Pancreas (tissue), 10 donors: ENCODE measurements at regions not wholly inside any gene's neighbourhood (a gene's known extent, or its start where the extent isn't known, plus 50 kb on each side); places are given as distances from the start of the nearest gene placed in this dataset.

Source experiments
- ATAC-seq, 4 donors: fragments of 200-7000 bp; cut with Tn5 transposase; one replicate each; pipeline versions ENCODE4 v1.8.0 to v1.9.1; 2020; ENCODE audit warnings: mild to moderate bottlenecking in 4 of 4, moderate library complexity in 4 of 4
- DNase-seq, 6 donors: peaks; one replicate each; pipeline ENCODE4 v3.0.0-alpha.2; 2020
- FAIRE-seq: peaks from 2 replicates; lab custom pipeline; 2012; peaks lifted over from hg19 to GRCh38; lab: Jason Lieb, UNC
- H3K27ac ChIP-seq, 4 donors: fragments of 200-600 bp; sonication (generic); 1 replicate in 3 of 4; 2 replicates in 1 of 4; pipeline versions ENCODE4 v1.5.0 to v1.8.0; 2020
- H3K27me3 ChIP-seq, 4 donors: fragments of 200-600 bp; one replicate each; pipeline ENCODE4 v1.8.0; 2021
- H3K36me3 ChIP-seq, 3 donors: fragments of 200-600 bp; sonication (generic) in 1 of 3; one replicate each; pipeline versions ENCODE4 v1.5.0 to v1.8.0; 2020 to 2021
- H3K4me1 ChIP-seq, 3 donors: fragments of 200-600 bp; one replicate each; pipeline ENCODE4 v1.8.0; 2021
- H3K4me3 ChIP-seq, 4 donors: fragments of 200-600 bp; sonication (generic) in 2 of 4; one replicate each; pipeline versions ENCODE4 v1.5.0 to v1.8.0; 2020 to 2021
- H3K9me3 ChIP-seq, 4 donors: fragments of 200-600 bp; one replicate each; pipeline ENCODE4 v1.8.0; 2021
- WGBS, 2 donors: extraction: QIAGEN DNeasy Blood & Tissue Kit; methylation state at CpG; one replicate each; pipeline ENCODE4 v1.1.7; 2013; 5-methylcytosine and 5-hydroxymethylcytosine counted together
- intact Hi-C, 3 donors: fragments of 100-400 bp; cut with DNase I; formaldehyde crosslinking; loops; one replicate each; pipeline versions ENCODE4 v1.11.1 to v1.14.2; 2022
- TF ChIP-seq, protein P1 (sequence below), 4 donors: fragments of 200-600 bp; sonication (generic) in 3 of 4; IDR thresholded peaks; one replicate each; pipeline versions ENCODE4 v1.5.0 to v1.8.0; 2021; ENCODE audit warnings: antibody characterized with exemption in 4 of 4
- donor health status: healthy with polysubstance abuse.
- donor health status: DM: no; HTN: no; CAD: no; lungs with moderate emphysema.
- donor health status: DM: no; HTN: no; CAD: no.
- donor health status: control.
- donor health status: control.
- donor health status: Bipolar disorder and iron deficiency.
- donor health status: DM: yes; HTN: yes; CAD: no.
- donor health status: DM: no; HTN: no; CAD: no.
- donor health status: DM: no; HTN: no; CAD: no.
- donor health status: DM: yes; HTN: yes; CAD: no.

- DNase-seq (no peak), ATAC-seq (no peak), FAIRE-seq (no peak)
- TF ChIP-seq, protein P1, sequence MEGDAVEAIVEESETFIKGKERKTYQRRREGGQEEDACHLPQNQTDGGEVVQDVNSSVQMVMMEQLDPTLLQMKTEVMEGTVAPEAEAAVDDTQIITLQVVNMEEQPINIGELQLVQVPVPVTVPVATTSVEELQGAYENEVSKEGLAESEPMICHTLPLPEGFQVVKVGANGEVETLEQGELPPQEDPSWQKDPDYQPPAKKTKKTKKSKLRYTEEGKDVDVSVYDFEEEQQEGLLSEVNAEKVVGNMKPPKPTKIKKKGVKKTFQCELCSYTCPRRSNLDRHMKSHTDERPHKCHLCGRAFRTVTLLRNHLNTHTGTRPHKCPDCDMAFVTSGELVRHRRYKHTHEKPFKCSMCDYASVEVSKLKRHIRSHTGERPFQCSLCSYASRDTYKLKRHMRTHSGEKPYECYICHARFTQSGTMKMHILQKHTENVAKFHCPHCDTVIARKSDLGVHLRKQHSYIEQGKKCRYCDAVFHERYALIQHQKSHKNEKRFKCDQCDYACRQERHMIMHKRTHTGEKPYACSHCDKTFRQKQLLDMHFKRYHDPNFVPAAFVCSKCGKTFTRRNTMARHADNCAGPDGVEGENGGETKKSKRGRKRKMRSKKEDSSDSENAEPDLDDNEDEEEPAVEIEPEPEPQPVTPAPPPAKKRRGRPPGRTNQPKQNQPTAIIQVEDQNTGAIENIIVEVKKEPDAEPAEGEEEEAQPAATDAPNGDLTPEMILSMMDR (IDR thresholded peaks at IDR 0.05), result no peak
- Histone ChIP-seq H3K27me3 (no peaks in the 10 kb centered on the region), H3K9me3 (no peaks in the 10 kb centered on the region), H3K4me3 (no peak overlapping the region), H3K27ac (no peak overlapping the region), H3K4me1 (no peaks in the 10 kb centered on the region), H3K36me3 (no peaks in the 10 kb centered on the region)
- intact Hi-C loops, result no loop called here
- WGBS, 2 donors, result 46 to 72% methylated on average over 3 of the region's 3 CpGs
These were observed 275.3 kb downstream of the RAD51AP2 start for GRCh38 chr2:17242813-17243485.

DNA sequence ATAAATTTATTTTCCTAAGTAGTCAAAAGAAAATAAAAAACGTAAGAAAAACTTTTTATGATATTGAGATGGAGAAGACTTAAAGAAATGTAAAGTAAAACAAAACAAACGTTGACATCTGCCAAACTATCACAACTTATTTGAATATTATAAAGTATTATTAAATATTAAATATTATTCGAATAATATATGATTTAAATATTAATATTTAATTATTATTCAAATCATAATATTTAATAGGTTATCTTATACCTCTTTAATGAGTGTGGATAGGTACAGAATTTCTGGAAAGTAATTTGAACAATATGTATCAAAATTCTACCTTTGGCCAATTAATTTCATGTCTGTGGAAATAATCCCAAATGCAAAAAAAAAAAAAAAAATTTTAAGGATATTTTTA lies 278.7 kb downstream of the RAD51AP2 start:
- FAIRE-seq (peak; percentile 78), ATAC-seq (no peak), DNase-seq (no peak)
- 38 to 53% methylated on average over 3 of the region's 3 CpGs for WGBS, 2 donors
- H3K27me3 ChIP-seq, result no peaks in the 10 kb centered on the region
- H3K27ac ChIP-seq, result no peak overlapping the region
- no peaks in the 10 kb centered on the region for H3K9me3 ChIP-seq
- intact Hi-C loops, result no loop called here
- no peak overlapping the region for H3K4me3 ChIP-seq
- TF ChIP-seq, protein P1 (IDR thresholded peaks at IDR 0.05), result no peak
- H3K36me3 ChIP-seq, result no peaks in the 10 kb centered on the region
- H3K4me1 ChIP-seq, result no peaks in the 10 kb centered on the region

- no peaks in the 10 kb centered on the region for H3K4me1 ChIP-seq
- H3K9me3 ChIP-seq, result no peaks in the 10 kb centered on the region
- FAIRE-seq (no peak), ATAC-seq (no peak), DNase-seq (no peak)
- intact Hi-C loops, result no loop called here
- H3K27ac ChIP-seq, result no peak overlapping the region
- no peaks in the 10 kb centered on the region for H3K27me3 ChIP-seq
- 47 to 56% methylated on average over 1 of the region's 1 CpG for WGBS, 2 donors
- no peak overlapping the region for H3K4me3 ChIP-seq
- TF ChIP-seq, protein P1 (IDR thresholded peaks at IDR 0.05), result no peak
- H3K36me3 ChIP-seq, result no peaks in the 10 kb centered on the region
These were observed 283.1 kb downstream of the RAD51AP2 start for GRCh38 chr2:17235167-17235566.

DNA sequence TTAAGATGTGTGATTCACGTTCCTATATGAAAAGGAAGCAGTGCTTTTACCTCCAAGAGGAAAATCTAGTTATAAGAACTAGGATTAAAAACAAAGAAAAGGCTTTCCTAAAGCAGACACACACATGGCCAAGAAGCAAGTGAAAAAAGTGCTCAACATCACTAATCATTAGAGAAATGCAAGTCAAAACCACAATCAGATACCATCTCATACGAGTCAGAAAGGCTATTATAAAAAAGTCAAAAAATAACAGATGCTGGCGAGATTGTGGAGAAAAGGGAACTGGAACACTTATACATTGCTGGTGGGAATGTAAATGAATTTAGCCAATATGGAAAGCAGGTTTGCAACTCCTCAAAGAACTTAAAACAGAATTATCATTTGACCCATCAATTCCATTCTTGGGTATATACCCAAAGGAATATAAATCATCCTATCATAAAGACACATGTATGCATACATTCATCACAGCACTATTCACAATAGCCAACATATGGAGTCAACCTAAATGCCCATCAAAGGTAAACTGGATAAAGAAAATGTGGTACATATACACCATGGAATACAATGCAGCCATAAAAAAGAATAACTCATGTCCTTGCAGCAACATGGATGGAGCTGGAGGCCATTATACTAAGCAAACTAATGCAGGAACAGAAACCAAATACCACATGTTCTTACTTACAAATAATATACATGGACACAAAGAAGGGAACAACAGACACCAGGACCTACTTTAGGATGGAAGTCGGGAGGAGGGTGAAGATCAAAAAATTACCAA lies 285.3 kb downstream of the RAD51AP2 start:
- H3K27ac ChIP-seq, result no peak overlapping the region
- FAIRE-seq, result no peak
- no peaks in the 10 kb centered on the region for H3K4me1 ChIP-seq
- 54 to 72% methylated on average over 4 of the region's 4 CpGs for WGBS, 2 donors
- no peak for DNase-seq
- H3K36me3 ChIP-seq, result no peaks in the 10 kb centered on the region
- TF ChIP-seq, protein P1 (IDR thresholded peaks at IDR 0.05), result no peak
- no peaks in the 10 kb centered on the region for H3K27me3 ChIP-seq
- no peaks in the 10 kb centered on the region for H3K9me3 ChIP-seq
- intact Hi-C loops, result no loop called here
- ATAC-seq, result no peak
- no peak overlapping the region for H3K4me3 ChIP-seq
